MM.1S (cell line): ENCODE measurements at regions not wholly inside any gene's neighbourhood (a gene's known extent, or its start where the extent isn't known, plus 50 kb on each side); places are given as distances from the start of the nearest gene placed in this dataset.

Experiments
- DNase-seq: peaks from one replicate; pipeline ENCODE4 v3.0.0-alpha.2; 2015
- H2AFZ ChIP-seq: fragments of 300-600 bp; sonication (generic); 2 replicates; pipeline ENCODE4 v1.6.0; 2016; ENCODE audit warnings: antibody characterized with exemption, low read length
- H3F3A ChIP-seq: fragments of 300-600 bp; sonication (generic); 2 replicates; pipeline ENCODE4 v1.6.1; 2016; ENCODE audit warnings: mild to moderate bottlenecking, antibody characterized with exemption, low read length, moderate library complexity, mixed read lengths; ENCODE audit not compliant: insufficient read depth
- H3K27ac ChIP-seq: fragments of 300-600 bp; sonication (generic); 2 replicates; pipeline ENCODE4 v1.5.1; 2016; ENCODE audit warnings: mild to moderate bottlenecking, low read length
- H3K27me3 ChIP-seq: fragments of 300-600 bp; sonication (generic); replicated peaks from 2 replicates; pipeline ENCODE4 v1.6.0; 2016; ENCODE audit warnings: low read length; ENCODE audit not compliant: insufficient read depth
- H3K36me3 ChIP-seq: fragments of 300-600 bp; sonication (generic); replicated peaks from 2 replicates; pipeline ENCODE4 v1.6.1; 2016; ENCODE audit warnings: mild to moderate bottlenecking, low read length, mixed read lengths; ENCODE audit not compliant: insufficient read depth
- H3K4me1 ChIP-seq: fragments of 300-600 bp; sonication (generic); 2 replicates; pipeline ENCODE4 v1.6.1; 2016; ENCODE audit warnings: low read length, mixed read lengths
- H3K4me2 ChIP-seq: fragments of 300-600 bp; sonication (generic); 2 replicates; pipeline ENCODE4 v1.6.0; 2016; ENCODE audit warnings: low read depth, low read length
- H3K4me3 ChIP-seq: fragments of 300-600 bp; sonication (generic); 2 replicates; pipeline ENCODE4 v1.5.1; 2016; ENCODE audit warnings: low read length, mixed read lengths
- H3K79me2 ChIP-seq: fragments of 300-600 bp; sonication (generic); 2 replicates; pipeline ENCODE4 v1.6.1; 2016; ENCODE audit warnings: mixed run types, low read length, mixed read lengths
- H3K9ac ChIP-seq: fragments of 300-600 bp; sonication (generic); 2 replicates; pipeline ENCODE4 v1.6.1; 2016; ENCODE audit warnings: low read length, mixed read lengths
- H3K9me2 ChIP-seq: fragments of 300-600 bp; sonication (generic); replicated peaks from 2 replicates; pipeline ENCODE4 v1.6.1; 2016; ENCODE audit warnings: mild to moderate bottlenecking, low read length, mixed read lengths; ENCODE audit not compliant: insufficient read depth
- H3K9me3 ChIP-seq: fragments of 300-600 bp; sonication (generic); replicated peaks from 2 replicates; pipeline ENCODE4 v1.6.1; 2016; ENCODE audit warnings: mild to moderate bottlenecking, low read length, mixed read lengths; ENCODE audit not compliant: insufficient read depth
- H4K20me1 ChIP-seq: fragments of 300-600 bp; sonication (generic); 2 replicates; pipeline ENCODE4 v1.6.1; 2016; ENCODE audit warnings: mild to moderate bottlenecking, low read length, moderate library complexity, mixed read lengths; ENCODE audit not compliant: insufficient read depth
- EZH2 ChIP-seq: fragments of 300-600 bp; sonication (generic); optimal IDR thresholded peaks from 2 replicates; pipeline ENCODE3; 2017; ENCODE audit warnings: low read depth, mild to moderate bottlenecking, antibody characterized with exemption, low read length, mixed read lengths
- EZH2phosphoT487 ChIP-seq: fragments of 300-600 bp; sonication (generic); IDR thresholded peaks from 2 replicates; pipeline ENCODE4 v1.6.1; 2018; ENCODE audit warnings: antibody characterized with exemption, low read length
- TF ChIP-seq, protein P1 (sequence below): fragments of 300-600 bp; sonication (generic); IDR thresholded peaks from 2 replicates; pipeline ENCODE4 v1.5.1; 2016; ENCODE audit warnings: antibody characterized with exemption, low read length, mixed read lengths

- Histone ChIP-seq H3K4me1 (no peaks in the 10 kb centered on the region), H3K4me3 (no peak overlapping the region), H3K4me2 (no peak overlapping the region), H3K27ac (no peak overlapping the region), H4K20me1 (no peaks in the 10 kb centered on the region), H3K27me3 (no peaks in the 10 kb centered on the region), H3K36me3 (no peaks in the 10 kb centered on the region), H3K9me2 (no peaks in the 10 kb centered on the region), H3F3A (no peaks in the 10 kb centered on the region), H2AFZ (no peak overlapping the region), H3K9ac (no peak overlapping the region), H3K9me3 (no peaks in the 10 kb centered on the region), H3K79me2 (no peaks in the 10 kb centered on the region)
- no peak for TF ChIP-seq EZH2phosphoT487
- TF ChIP-seq EZH2, result no peak
- TF ChIP-seq, protein P1, sequence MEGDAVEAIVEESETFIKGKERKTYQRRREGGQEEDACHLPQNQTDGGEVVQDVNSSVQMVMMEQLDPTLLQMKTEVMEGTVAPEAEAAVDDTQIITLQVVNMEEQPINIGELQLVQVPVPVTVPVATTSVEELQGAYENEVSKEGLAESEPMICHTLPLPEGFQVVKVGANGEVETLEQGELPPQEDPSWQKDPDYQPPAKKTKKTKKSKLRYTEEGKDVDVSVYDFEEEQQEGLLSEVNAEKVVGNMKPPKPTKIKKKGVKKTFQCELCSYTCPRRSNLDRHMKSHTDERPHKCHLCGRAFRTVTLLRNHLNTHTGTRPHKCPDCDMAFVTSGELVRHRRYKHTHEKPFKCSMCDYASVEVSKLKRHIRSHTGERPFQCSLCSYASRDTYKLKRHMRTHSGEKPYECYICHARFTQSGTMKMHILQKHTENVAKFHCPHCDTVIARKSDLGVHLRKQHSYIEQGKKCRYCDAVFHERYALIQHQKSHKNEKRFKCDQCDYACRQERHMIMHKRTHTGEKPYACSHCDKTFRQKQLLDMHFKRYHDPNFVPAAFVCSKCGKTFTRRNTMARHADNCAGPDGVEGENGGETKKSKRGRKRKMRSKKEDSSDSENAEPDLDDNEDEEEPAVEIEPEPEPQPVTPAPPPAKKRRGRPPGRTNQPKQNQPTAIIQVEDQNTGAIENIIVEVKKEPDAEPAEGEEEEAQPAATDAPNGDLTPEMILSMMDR, result no peak
- no peak for DNase-seq
These were observed 861.9 kb upstream of the ARPP21 start for GRCh38 chr3:34777386-34777785.

GRCh38 chr3:34779092-34779491 is 860.2 kb upstream of the ARPP21 start:
- Histone ChIP-seq H4K20me1 (no peaks in the 10 kb centered on the region), H3K79me2 (no peaks in the 10 kb centered on the region), H3K9me2 (no peaks in the 10 kb centered on the region), H3F3A (no peaks in the 10 kb centered on the region), H3K27me3 (no peaks in the 10 kb centered on the region), H3K4me3 (no peak overlapping the region), H3K9ac (no peak overlapping the region), H3K4me1 (no peaks in the 10 kb centered on the region), H3K4me2 (no peak overlapping the region), H3K27ac (no peak overlapping the region), H3K36me3 (no peaks in the 10 kb centered on the region), H2AFZ (no peak overlapping the region), H3K9me3 (no peaks in the 10 kb centered on the region)
- no peak for TF ChIP-seq EZH2
- DNase-seq, result no peak

- Histone ChIP-seq H3K36me3 (no peaks in the 10 kb centered on the region), H4K20me1 (no peaks in the 10 kb centered on the region)
- no peak for DNase-seq
These were observed 859.0 kb upstream of the ARPP21 start for GRCh38 chr3:34780294-34780693.

GRCh38 chr3:34780973-34781372 is 858.4 kb upstream of the ARPP21 start:
- Histone ChIP-seq H3K4me2 (no peak overlapping the region), H3K27ac (no peak overlapping the region), H3K4me1 (no peaks in the 10 kb centered on the region), H3K36me3 (no peaks in the 10 kb centered on the region), H3K9ac (no peak overlapping the region), H3K9me2 (no peaks in the 10 kb centered on the region), H3K79me2 (no peaks in the 10 kb centered on the region), H3F3A (no peaks in the 10 kb centered on the region), H3K4me3 (no peak overlapping the region), H3K27me3 (no peaks in the 10 kb centered on the region), H4K20me1 (no peaks in the 10 kb centered on the region), H3K9me3 (no peaks in the 10 kb centered on the region), H2AFZ (no peak overlapping the region)
- DNase-seq, result no peak
- TF ChIP-seq EZH2phosphoT487 (no peak), EZH2 (no peak)
- TF ChIP-seq, protein P1, result no peak

More at GRCh38 chr3:34780294-34780693, 859.0 kb upstream of the ARPP21 start:
- H3K27ac ChIP-seq, result no peak overlapping the region
- H3K4me1 ChIP-seq, result no peaks in the 10 kb centered on the region
- no peaks in the 10 kb centered on the region for H3K27me3 ChIP-seq
- no peak overlapping the region for H3K9ac ChIP-seq
- TF ChIP-seq, protein P1, result no peak
- no peak overlapping the region for H3K4me3 ChIP-seq
- H3K4me2 ChIP-seq, result no peak overlapping the region
- no peak overlapping the region for H2AFZ ChIP-seq
- no peaks in the 10 kb centered on the region for H3K9me3 ChIP-seq
- H3K79me2 ChIP-seq, result no peaks in the 10 kb centered on the region
- H3K9me2 ChIP-seq, result no peaks in the 10 kb centered on the region
- no peaks in the 10 kb centered on the region for H3F3A ChIP-seq
